Effector memory CD8-positive, alpha-beta T cell (primary cell): ENCODE measurements at regions not wholly inside any gene's neighbourhood (a gene's known extent, or its start where the extent isn't known, plus 50 kb on each side); places are given as distances from the start of the nearest gene placed in this dataset.

ENCODE experiments used
- ATAC-seq: fragments of 150-1000 bp; cut with Tn5 transposase; replicated peaks from 2 replicates; pipeline ENCODE4 v1.10.0; 2021; ENCODE audit warnings: mild to moderate bottlenecking, moderate library complexity
- DNase-seq, 3 experiments: peaks; one replicate each; pipeline ENCODE4 v3.0.0; 2021
- H3K27ac Mint-ChIP-seq, 2 donors: one replicate each; pipeline ENCODE4 v1.8.0; 2022; ENCODE audit warnings: mild to moderate bottlenecking in 2 of 2, mixed read lengths in 2 of 2, moderate library complexity in 2 of 2
- H3K27me3 Mint-ChIP-seq, 2 donors: one replicate each; pipeline ENCODE4 v1.8.0; 2022; ENCODE audit warnings: mixed read lengths in 2 of 2
- H3K36me3 Mint-ChIP-seq: one replicate; pipeline ENCODE4 v1.8.0; 2022; ENCODE audit warnings: mild to moderate bottlenecking, moderate library complexity, mixed read lengths; ENCODE audit not compliant: insufficient read depth
- H3K4me1 Mint-ChIP-seq, 2 donors: one replicate each; pipeline ENCODE4 v1.8.0; 2022; ENCODE audit warnings: low read depth in 2 of 2, mixed read lengths in 2 of 2
- H3K4me3 Mint-ChIP-seq, 2 donors: one replicate each; pipeline ENCODE4 v1.8.0; 2022; ENCODE audit warnings: mild to moderate bottlenecking in 2 of 2, mixed read lengths in 2 of 2, moderate library complexity in 2 of 2
- H3K9me3 Mint-ChIP-seq, 2 donors: one replicate each; pipeline ENCODE4 v1.8.0; 2022; ENCODE audit warnings: mixed read lengths in 2 of 2

DNA sequence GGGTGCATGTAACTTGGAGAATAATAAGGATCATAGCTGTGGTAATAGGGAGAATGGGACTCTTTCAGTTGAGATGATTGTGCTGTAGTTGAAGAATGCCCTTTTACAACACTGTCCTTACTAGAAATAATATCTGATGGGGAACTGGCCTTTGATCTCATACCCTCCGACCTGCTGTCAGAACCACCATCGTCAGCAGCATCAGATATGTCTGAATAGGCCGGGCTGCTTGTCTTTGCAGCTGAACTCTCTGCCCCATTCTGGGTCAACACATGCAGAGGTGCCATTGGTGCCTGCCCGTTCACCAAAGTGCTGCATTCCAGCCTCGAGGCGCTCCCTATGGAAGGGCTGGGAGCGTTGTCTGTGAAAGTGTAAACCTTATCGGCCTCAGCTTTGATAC is 99.1 kb downstream of the ZNF608 start:
- Mint-ChIP-seq H3K9me3 (peaks cover 0 to 3% of the 10 kb centered on the region in 2 donors), H3K36me3 (peaks cover 3% of the 10 kb centered on the region), H3K4me1 (peaks cover 0 to 4% of the 10 kb centered on the region in 2 donors), H3K27me3 (peaks cover 4 to 9% of the 10 kb centered on the region in 2 donors), H3K4me3 (no peak overlapping the region), H3K27ac (no peak overlapping the region)
- ATAC-seq, result no peak
- DNase-seq, result no peak

DNA sequence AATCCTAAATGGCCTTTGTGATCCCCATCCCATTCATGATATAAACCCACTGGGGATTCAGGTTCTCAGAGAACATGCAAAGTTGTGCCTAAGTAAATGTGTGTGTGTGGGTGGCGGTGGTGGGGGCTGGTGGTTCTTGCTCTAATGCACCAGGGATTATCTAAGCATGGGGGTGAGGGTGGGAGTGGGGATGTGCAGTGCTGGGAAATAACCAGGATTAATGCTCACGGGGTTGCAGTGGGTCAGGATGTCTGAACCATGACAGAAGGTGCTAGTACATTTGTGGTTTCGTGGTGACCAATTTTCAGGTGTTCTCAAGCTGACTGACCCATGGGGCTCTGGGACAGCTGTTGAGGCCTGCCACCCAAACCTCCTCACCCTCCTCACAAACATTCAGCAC is 101.0 kb downstream of the ZNF608 start:
- H3K36me3 Mint-ChIP-seq, result peaks cover 3% of the 10 kb centered on the region
- H3K4me1 Mint-ChIP-seq, result no peaks in the 10 kb centered on the region
- peaks cover 0 to 2% of the 10 kb centered on the region in 2 donors for H3K9me3 Mint-ChIP-seq
- no peak for ATAC-seq
- H3K4me3 Mint-ChIP-seq, result no peak overlapping the region
- H3K27me3 Mint-ChIP-seq, result no peaks in the 10 kb centered on the region
- no peak overlapping the region for H3K27ac Mint-ChIP-seq
- DNase-seq, result no peak

DNA sequence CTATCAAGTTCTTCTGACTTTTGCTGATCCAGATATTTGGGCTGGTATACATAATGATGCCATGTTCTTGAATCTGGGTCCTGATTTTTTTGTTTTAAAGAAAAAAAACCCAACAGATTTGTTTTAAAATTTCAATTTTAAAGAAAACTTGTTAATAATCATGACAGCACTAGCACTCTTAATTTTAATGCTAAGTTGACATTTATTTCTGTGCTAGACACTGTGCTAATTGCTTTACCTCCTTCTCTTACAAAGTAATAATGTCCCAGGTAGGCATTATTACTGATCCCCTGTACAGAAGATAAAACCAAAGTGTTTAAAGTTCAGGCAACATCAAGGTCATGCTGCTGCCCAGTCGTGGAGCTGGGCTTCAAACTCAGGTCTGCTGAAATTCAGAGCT is 101.9 kb downstream of the ZNF608 start:
- ATAC-seq (no peak), DNase-seq (no peak)
- peaks cover 0 to 2% of the 10 kb centered on the region in 2 donors for H3K9me3 Mint-ChIP-seq
- H3K27me3 Mint-ChIP-seq, result no peaks in the 10 kb centered on the region
- H3K36me3 Mint-ChIP-seq, result peaks cover 3% of the 10 kb centered on the region
- no peaks in the 10 kb centered on the region for H3K4me1 Mint-ChIP-seq
- H3K27ac Mint-ChIP-seq, result no peak overlapping the region
- H3K4me3 Mint-ChIP-seq, result no peak overlapping the region

GRCh38 chr5:124644138-124644537 is 102.3 kb downstream of the ZNF608 start:
- H3K27ac Mint-ChIP-seq, result no peak overlapping the region
- no peak overlapping the region for H3K4me3 Mint-ChIP-seq

DNA sequence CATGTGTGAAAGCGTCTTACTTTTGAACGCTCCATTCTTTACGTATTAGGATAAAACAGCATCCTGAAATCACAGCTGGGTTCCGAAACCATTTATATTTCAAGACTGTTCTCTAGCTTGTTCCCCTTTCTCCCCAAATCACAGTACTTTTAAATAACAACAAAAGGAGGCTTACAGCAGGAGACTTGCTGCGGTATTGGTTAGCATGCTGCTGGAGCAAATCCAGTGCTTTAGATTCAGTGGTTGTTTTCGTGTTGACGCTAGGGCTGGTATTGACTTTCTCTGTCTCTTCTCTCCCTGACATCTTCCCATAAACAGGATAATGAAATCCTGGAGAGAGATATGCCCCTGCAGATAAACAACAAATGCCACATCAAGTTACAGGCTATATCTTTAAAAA is 103.1 kb downstream of the ZNF608 start:
- Mint-ChIP-seq H3K27ac (no peak overlapping the region), H3K4me3 (no peak overlapping the region), H3K9me3 (peaks cover 0 to 2% of the 10 kb centered on the region in 2 donors), H3K36me3 (peaks cover 3% of the 10 kb centered on the region), H3K4me1 (no peaks in the 10 kb centered on the region), H3K27me3 (no peaks in the 10 kb centered on the region)
- DNase-seq (no peak), ATAC-seq (no peak)

More at GRCh38 chr5:124644138-124644537, 102.3 kb downstream of the ZNF608 start:
- ATAC-seq (no peak), DNase-seq (no peak)
- Mint-ChIP-seq H3K4me1 (no peaks in the 10 kb centered on the region), H3K36me3 (peaks cover 3% of the 10 kb centered on the region), H3K27me3 (no peaks in the 10 kb centered on the region), H3K9me3 (peaks cover 0 to 2% of the 10 kb centered on the region in 2 donors)

- H3K27ac Mint-ChIP-seq, result no peak overlapping the region
- H3K36me3 Mint-ChIP-seq, result peaks cover 3% of the 10 kb centered on the region
- H3K4me3 Mint-ChIP-seq, result no peak overlapping the region
- no peaks in the 10 kb centered on the region for H3K4me1 Mint-ChIP-seq
- no peak for ATAC-seq
- H3K27me3 Mint-ChIP-seq, result no peaks in the 10 kb centered on the region
- DNase-seq, result no peak
- H3K9me3 Mint-ChIP-seq, result peaks cover 0 to 1% of the 10 kb centered on the region in 2 donors
Observed at GRCh38 chr5:124642151-124642550, 104.3 kb downstream of the ZNF608 start.

GRCh38 chr5:124641154-124641792 is 105.2 kb downstream of the ZNF608 start:
- Mint-ChIP-seq H3K4me1 (no peaks in the 10 kb centered on the region), H3K9me3 (peaks cover 0 to 2% of the 10 kb centered on the region in 2 donors), H3K27me3 (no peaks in the 10 kb centered on the region), H3K4me3 (no peak overlapping the region), H3K27ac (no peak overlapping the region), H3K36me3 (peaks cover 3% of the 10 kb centered on the region)
- ATAC-seq (no peak), DNase-seq (no peak)

GRCh38 chr5:124639095-124639665 is 107.3 kb downstream of the ZNF608 start:
- Mint-ChIP-seq H3K4me3 (no peak overlapping the region), H3K4me1 (no peaks in the 10 kb centered on the region), H3K36me3 (peaks cover 3% of the 10 kb centered on the region), H3K27me3 (no peaks in the 10 kb centered on the region), H3K27ac (no peak overlapping the region), H3K9me3 (peaks cover 0 to 7% of the 10 kb centered on the region in 2 donors)
- DNase-seq (no peak), ATAC-seq (no peak)

DNA sequence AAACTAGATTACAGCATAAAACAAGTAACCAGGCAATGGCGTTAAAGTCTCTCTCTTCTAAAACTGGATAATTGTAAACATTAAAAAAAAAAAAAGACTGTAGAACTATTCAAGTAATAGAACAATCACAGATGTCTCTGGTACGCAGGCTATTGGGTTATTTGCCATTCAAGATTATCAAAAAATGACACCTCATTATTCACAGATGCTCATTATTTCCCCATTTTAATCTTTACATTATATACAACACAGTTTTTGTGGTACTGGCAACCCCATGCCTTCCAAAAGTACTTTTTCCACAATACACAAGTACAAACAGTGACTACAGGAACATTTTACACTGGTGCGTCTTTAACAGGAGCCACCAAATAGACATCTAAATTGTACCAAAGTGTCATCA is 109.4 kb downstream of the ZNF608 start:
- H3K36me3 Mint-ChIP-seq, result no peaks in the 10 kb centered on the region

DNA sequence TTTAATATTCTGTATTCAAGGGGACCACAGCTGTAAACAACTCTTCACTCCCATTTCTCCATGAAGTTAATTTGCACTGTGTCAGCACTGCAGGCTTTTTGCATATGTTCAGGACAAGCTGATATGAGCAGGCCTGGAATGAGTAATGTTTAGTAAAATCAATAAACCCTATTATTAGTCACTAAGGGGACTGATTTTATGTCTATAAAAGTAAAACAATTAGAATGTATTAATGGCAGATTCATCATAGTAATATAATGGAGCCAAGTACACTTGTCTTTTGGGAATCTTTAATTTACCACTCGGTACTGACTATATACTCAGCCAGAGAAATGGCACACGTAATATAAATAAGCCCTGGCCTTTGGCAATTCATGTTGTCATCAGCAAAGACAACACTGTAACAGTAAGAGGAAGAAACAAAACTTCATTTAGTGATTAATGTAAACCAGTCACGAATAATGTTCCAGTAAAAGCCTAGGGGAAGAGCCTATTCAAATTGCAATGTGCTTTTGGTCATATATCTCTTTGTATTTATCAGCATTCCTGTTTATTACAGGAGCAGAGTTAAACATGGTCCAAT is 111.6 kb downstream of the ZNF608 start:
- peaks cover 4 to 7% of the 10 kb centered on the region in 2 donors for H3K9me3 Mint-ChIP-seq

More for the DNA sequence above, 109.4 kb downstream of the ZNF608 start:
- H3K27me3 Mint-ChIP-seq, result no peaks in the 10 kb centered on the region
- H3K4me1 Mint-ChIP-seq, result no peaks in the 10 kb centered on the region
- H3K27ac Mint-ChIP-seq, result no peak overlapping the region
- DNase-seq (no peak), ATAC-seq (no peak)
- no peak overlapping the region for H3K4me3 Mint-ChIP-seq
- peaks cover 2 to 7% of the 10 kb centered on the region in 2 donors for H3K9me3 Mint-ChIP-seq

GRCh38 chr5:124634228-124634739 is 112.2 kb downstream of the ZNF608 start:
- no peak for DNase-seq

More for the DNA sequence above, 111.6 kb downstream of the ZNF608 start:
- Mint-ChIP-seq H3K36me3 (no peaks in the 10 kb centered on the region), H3K4me3 (no peak overlapping the region), H3K27ac (no peak overlapping the region), H3K4me1 (no peaks in the 10 kb centered on the region), H3K27me3 (no peaks in the 10 kb centered on the region)
- no peak for ATAC-seq
- no peak for DNase-seq

GRCh38 chr5:124633209-124633608 is 113.2 kb downstream of the ZNF608 start:
- H3K27ac Mint-ChIP-seq, result no peak overlapping the region
- H3K36me3 Mint-ChIP-seq, result no peaks in the 10 kb centered on the region
- H3K27me3 Mint-ChIP-seq, result no peaks in the 10 kb centered on the region
- no peaks in the 10 kb centered on the region for H3K4me1 Mint-ChIP-seq
- no peak for DNase-seq
- peaks cover 5 to 7% of the 10 kb centered on the region in 2 donors for H3K9me3 Mint-ChIP-seq
- ATAC-seq, result no peak
- no peak overlapping the region for H3K4me3 Mint-ChIP-seq

More at GRCh38 chr5:124634228-124634739, 112.2 kb downstream of the ZNF608 start:
- H3K4me1 Mint-ChIP-seq, result no peaks in the 10 kb centered on the region
- no peak for ATAC-seq
- H3K36me3 Mint-ChIP-seq, result no peaks in the 10 kb centered on the region
- H3K9me3 Mint-ChIP-seq, result peaks cover 4 to 7% of the 10 kb centered on the region in 2 donors
- H3K27me3 Mint-ChIP-seq, result no peaks in the 10 kb centered on the region
- H3K27ac Mint-ChIP-seq, result no peak overlapping the region
- no peak overlapping the region for H3K4me3 Mint-ChIP-seq

GRCh38 chr5:124631874-124632550 is 114.4 kb downstream of the ZNF608 start:
- Mint-ChIP-seq H3K36me3 (no peaks in the 10 kb centered on the region), H3K4me3 (no peak overlapping the region), H3K9me3 (peaks cover 7 to 8% of the 10 kb centered on the region in 2 donors), H3K27me3 (no peaks in the 10 kb centered on the region), H3K27ac (no peak overlapping the region), H3K4me1 (no peaks in the 10 kb centered on the region)
- DNase-seq, result no peak
- no peak for ATAC-seq
